ENCODE measurements at regions not wholly inside any gene's neighbourhood (a gene's known extent, or its start where the extent isn't known, plus 50 kb on each side); places are given as distances from the start of the nearest gene placed in this dataset.

DNA sequence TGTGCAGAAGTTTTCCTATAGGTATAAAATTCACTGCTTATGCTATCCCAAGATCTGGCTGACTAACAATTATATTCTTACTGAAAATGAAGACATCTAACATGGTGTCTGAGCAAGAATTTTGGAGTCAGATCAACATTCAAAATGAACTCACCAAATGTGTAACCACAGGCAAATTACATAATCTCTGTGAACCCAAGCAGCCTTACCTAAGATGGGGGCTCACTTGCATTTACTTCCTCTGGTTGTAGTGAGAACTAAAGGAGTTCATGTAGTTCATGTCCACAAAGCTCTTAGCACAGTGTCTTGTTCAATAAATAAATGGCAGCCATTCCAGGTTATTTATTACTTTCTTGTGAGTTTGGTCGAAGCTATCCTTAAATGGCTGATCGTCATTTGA, 163.9 kb upstream of the LCORL start:
- no peaks in the 10 kb centered on the region for H3K9me3 ChIP-seq
- no peaks in the 10 kb centered on the region for H3K27me3 ChIP-seq
- no peak overlapping the region for H3K27ac ChIP-seq
- 89 to 93% methylated on average over 2 of the region's 2 CpGs for WGBS, 2 donors
- intact Hi-C loops (cut with DNase I; ENCODE audit: low total_unique reads): no loop called here
- no peak overlapping the region for H3K4me3 ChIP-seq
- no peak for TF ChIP-seq POLR2A (IDR thresholded peaks at IDR 0.05)
- TF ChIP-seq, protein P1, sequence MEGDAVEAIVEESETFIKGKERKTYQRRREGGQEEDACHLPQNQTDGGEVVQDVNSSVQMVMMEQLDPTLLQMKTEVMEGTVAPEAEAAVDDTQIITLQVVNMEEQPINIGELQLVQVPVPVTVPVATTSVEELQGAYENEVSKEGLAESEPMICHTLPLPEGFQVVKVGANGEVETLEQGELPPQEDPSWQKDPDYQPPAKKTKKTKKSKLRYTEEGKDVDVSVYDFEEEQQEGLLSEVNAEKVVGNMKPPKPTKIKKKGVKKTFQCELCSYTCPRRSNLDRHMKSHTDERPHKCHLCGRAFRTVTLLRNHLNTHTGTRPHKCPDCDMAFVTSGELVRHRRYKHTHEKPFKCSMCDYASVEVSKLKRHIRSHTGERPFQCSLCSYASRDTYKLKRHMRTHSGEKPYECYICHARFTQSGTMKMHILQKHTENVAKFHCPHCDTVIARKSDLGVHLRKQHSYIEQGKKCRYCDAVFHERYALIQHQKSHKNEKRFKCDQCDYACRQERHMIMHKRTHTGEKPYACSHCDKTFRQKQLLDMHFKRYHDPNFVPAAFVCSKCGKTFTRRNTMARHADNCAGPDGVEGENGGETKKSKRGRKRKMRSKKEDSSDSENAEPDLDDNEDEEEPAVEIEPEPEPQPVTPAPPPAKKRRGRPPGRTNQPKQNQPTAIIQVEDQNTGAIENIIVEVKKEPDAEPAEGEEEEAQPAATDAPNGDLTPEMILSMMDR (IDR thresholded peaks at IDR 0.05): no peak
- H3K36me3 ChIP-seq (ENCODE audit: low read depth, missing control alignments): no peaks in the 10 kb centered on the region
- no peaks in the 10 kb centered on the region for H3K4me1 ChIP-seq
- DNase-seq: no peak

DNA sequence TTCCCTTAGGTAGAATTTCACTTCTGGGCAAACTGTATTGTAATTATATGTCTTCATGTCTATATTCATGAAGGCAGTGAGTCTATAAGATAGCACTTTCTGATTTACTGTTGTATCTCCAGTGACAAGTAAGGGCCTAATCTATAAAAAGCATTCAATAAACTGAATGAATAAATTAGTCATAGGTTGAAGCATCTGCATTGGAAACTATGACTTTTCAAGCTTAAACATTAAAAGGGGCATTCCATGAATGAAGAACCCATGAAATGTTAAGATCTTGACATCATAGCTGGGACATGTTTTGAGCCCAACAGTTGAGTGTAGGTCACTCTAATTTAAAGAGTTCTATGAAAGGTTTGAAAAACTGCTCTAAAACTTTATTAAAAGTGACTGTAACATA, 159.3 kb upstream of the LCORL start:
- no peak for DNase-seq
- Histone ChIP-seq H3K36me3 (ENCODE audit: low read depth, missing control alignments) (no peaks in the 10 kb centered on the region), H3K9me3 (no peaks in the 10 kb centered on the region), H3K27me3 (no peaks in the 10 kb centered on the region), H3K4me3 (no peak overlapping the region), H3K27ac (no peak overlapping the region), H3K4me1 (no peaks in the 10 kb centered on the region)
- intact Hi-C loops (cut with DNase I; ENCODE audit: low total_unique reads): no loop called here
- TF ChIP-seq POLR2A (IDR thresholded peaks at IDR 0.05): no peak
- TF ChIP-seq, protein P1 (IDR thresholded peaks at IDR 0.05): no peak

DNA sequence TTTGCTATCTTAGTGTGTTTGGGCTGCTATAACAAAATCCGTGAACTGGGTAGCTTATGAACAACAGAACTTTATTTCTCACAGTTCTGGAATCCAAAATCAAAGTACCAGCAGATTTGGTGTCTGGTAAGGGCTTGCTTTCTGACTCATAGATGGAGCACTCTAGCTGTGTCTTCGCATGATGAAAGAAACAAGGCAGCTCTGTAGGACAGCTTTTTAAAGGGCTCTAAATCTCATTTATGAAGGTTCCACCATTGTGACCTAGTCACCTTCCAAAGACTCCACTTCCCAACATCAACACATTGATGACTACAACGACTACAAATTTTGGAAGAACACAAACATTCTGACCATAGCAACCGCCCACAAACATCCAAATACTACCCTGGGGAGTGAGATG, 158.6 kb upstream of the LCORL start:
- TF ChIP-seq POLR2A (IDR thresholded peaks at IDR 0.05): no peak
- TF ChIP-seq, protein P1 (IDR thresholded peaks at IDR 0.05): no peak
- H3K27ac ChIP-seq: no peak overlapping the region
- no peaks in the 10 kb centered on the region for H3K4me1 ChIP-seq
- H3K36me3 ChIP-seq (ENCODE audit: low read depth, missing control alignments): no peaks in the 10 kb centered on the region
- no peaks in the 10 kb centered on the region for H3K9me3 ChIP-seq
- intact Hi-C loops (cut with DNase I; ENCODE audit: low total_unique reads): no loop called here
- H3K27me3 ChIP-seq: no peaks in the 10 kb centered on the region
- 77 to 83% methylated on average over 4 of the region's 4 CpGs for WGBS, 2 donors
- DNase-seq: no peak
- H3K4me3 ChIP-seq: no peak overlapping the region

DNA sequence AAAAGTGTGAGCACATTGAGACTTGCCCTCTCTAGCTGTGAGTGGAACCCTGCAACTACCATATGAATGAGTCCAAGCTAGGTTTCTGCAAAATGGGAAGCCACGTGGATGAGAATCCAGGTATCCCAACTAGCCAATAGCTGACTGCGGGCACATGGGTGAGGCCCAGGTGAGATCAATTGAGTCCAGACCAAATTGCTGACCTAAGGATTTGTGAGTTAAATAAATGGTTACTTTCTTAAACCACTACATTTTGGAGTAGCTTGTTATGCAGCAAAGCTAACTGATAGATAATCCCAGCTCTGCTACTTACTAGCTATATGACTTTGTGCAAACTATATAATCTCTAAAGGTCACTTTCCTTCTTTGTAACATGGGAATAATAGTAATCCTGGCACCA, 150.3 kb upstream of the LCORL start:
- DNase-seq: no peak
- Histone ChIP-seq H3K27ac (no peak overlapping the region), H3K36me3 (ENCODE audit: low read depth, missing control alignments) (no peaks in the 10 kb centered on the region), H3K9me3 (no peaks in the 10 kb centered on the region), H3K4me1 (no peaks in the 10 kb centered on the region), H3K4me3 (no peak overlapping the region), H3K27me3 (no peaks in the 10 kb centered on the region)
- no peak for TF ChIP-seq POLR2A (IDR thresholded peaks at IDR 0.05)
- TF ChIP-seq, protein P1 (IDR thresholded peaks at IDR 0.05): no peak
- intact Hi-C loops (cut with DNase I; ENCODE audit: low total_unique reads): no loop called here
- 96 to 97% methylated on average over 2 of the region's 2 CpGs for WGBS, 2 donors

DNA sequence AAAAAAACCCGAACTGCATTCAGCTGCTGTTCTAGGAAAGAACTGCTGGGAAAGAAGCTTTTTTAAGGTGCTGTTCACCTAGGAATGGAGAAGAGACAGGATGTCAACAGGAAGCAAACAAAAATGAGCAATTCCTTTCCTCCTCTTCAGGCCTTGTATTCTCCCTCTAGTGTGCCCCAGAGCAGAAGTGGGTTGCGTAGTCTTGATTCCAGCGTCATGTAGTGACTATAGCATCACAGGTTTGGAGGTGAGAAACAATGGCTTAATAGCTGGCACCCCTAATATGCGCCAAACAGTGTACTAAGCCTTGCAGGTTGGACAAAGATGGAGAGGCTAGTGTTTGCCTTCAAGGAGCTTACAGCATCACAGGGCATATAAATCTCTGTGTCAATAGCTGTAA, 146.3 kb upstream of the LCORL start:
- H3K27me3 ChIP-seq: no peaks in the 10 kb centered on the region
- 87 to 88% methylated on average over 4 of the region's 4 CpGs for WGBS, 2 donors
- no peaks in the 10 kb centered on the region for H3K36me3 ChIP-seq (ENCODE audit: low read depth, missing control alignments)
- intact Hi-C loops (cut with DNase I; ENCODE audit: low total_unique reads): no loop called here
- H3K4me1 ChIP-seq: no peaks in the 10 kb centered on the region
- no peak overlapping the region for H3K27ac ChIP-seq
- DNase-seq: no peak
- TF ChIP-seq, protein P1 (IDR thresholded peaks at IDR 0.05): no peak
- no peak for TF ChIP-seq POLR2A (IDR thresholded peaks at IDR 0.05)
- no peaks in the 10 kb centered on the region for H3K9me3 ChIP-seq
- no peak overlapping the region for H3K4me3 ChIP-seq

Data from testis (tissue), 2 donors.